ENCODE measurements at regions not wholly inside any gene's neighbourhood (a gene's known extent, or its start where the extent isn't known, plus 50 kb on each side); places are given as distances from the start of the nearest gene placed in this dataset.
"Not testable (repeated sequence)": the region's sequence is repeated elsewhere in the genome, so short reads cannot be mapped to it uniquely, and the experiment has no call there.

GRCh38 chr4:147160908-147161513, 215.3 kb upstream of the TTC29 start:
- 32 to 35% methylated on average over 3 of the region's 3 CpGs for WGBS, 2 donors

GRCh38 chr4:147163311-147163710, 217.6 kb upstream of the TTC29 start:
- Histone ChIP-seq H3K9me3 (no peaks in the 10 kb centered on the region), H3K36me3 (no peaks in the 10 kb centered on the region), H3K4me3 (no peak overlapping the region), H3K27ac (no peak overlapping the region), H3K4me1 (no peaks in the 10 kb centered on the region), H3K27me3 (no peaks in the 10 kb centered on the region)
- FAIRE-seq (no peak), DNase-seq (no peak), ATAC-seq (no peak)
- TF ChIP-seq CTCF (IDR thresholded peaks at IDR 0.05): no peak
- intact Hi-C loops (cut with DNase I): loop anchor here in 1 of 3 donors (10.0 kb wide), 1 partner anchor 421 kb away; no protein-coding TSS in a partner anchor

More at GRCh38 chr4:147160908-147161513, 215.3 kb upstream of the TTC29 start:
- FAIRE-seq (peak; percentile 67), DNase-seq (no peak), ATAC-seq (peak in 3 of 4 donors; percentile 79 to 85 (median 82))
- Histone ChIP-seq H3K4me1 (no peaks in the 10 kb centered on the region), H3K4me3 (no peak overlapping the region), H3K36me3 (no peaks in the 10 kb centered on the region), H3K27ac (no peak overlapping the region), H3K9me3 (no peaks in the 10 kb centered on the region), H3K27me3 (no peaks in the 10 kb centered on the region)
- peak; percentile 31 to 61 (median 38) for TF ChIP-seq CTCF (IDR thresholded peaks at IDR 0.05)
- intact Hi-C loops (cut with DNase I): loop anchor here in 1 of 3 donors (10.0 kb wide), 1 partner anchor 424 kb away; no protein-coding TSS in a partner anchor

- H3K9me3 ChIP-seq, H3K27me3 ChIP-seq, H3K27ac ChIP-seq, ATAC-seq, DNase-seq, H3K4me3 ChIP-seq, H3K4me1 ChIP-seq, H3K36me3 ChIP-seq: not testable (repeated sequence)
- intact Hi-C loops (cut with DNase I): loop anchor here in 1 of 3 donors (10.0 kb wide), 1 partner anchor 417 kb away; no protein-coding TSS in a partner anchor
- FAIRE-seq: peak; percentile 29
Observed at GRCh38 chr4:147168200-147168599, 222.5 kb upstream of the TTC29 start.

GRCh38 chr4:147173322-147173721, 227.7 kb upstream of the TTC29 start:
- Histone ChIP-seq H3K27ac (no peak overlapping the region), H3K4me1 (no peaks in the 10 kb centered on the region), H3K4me3 (no peak overlapping the region), H3K36me3 (no peaks in the 10 kb centered on the region), H3K9me3 (no peaks in the 10 kb centered on the region), H3K27me3 (no peaks in the 10 kb centered on the region)
- WGBS, 2 donors: 85 to 88% methylated on average over 1 of the region's 1 CpG
- no peak for TF ChIP-seq CTCF (IDR thresholded peaks at IDR 0.05)
- no peak for ATAC-seq
- no peak for FAIRE-seq
- DNase-seq: no peak
- intact Hi-C loops (cut with DNase I): loop anchor here in 1 of 3 donors (10.0 kb wide), 1 partner anchor 411 kb away; no protein-coding TSS in a partner anchor

DNA sequence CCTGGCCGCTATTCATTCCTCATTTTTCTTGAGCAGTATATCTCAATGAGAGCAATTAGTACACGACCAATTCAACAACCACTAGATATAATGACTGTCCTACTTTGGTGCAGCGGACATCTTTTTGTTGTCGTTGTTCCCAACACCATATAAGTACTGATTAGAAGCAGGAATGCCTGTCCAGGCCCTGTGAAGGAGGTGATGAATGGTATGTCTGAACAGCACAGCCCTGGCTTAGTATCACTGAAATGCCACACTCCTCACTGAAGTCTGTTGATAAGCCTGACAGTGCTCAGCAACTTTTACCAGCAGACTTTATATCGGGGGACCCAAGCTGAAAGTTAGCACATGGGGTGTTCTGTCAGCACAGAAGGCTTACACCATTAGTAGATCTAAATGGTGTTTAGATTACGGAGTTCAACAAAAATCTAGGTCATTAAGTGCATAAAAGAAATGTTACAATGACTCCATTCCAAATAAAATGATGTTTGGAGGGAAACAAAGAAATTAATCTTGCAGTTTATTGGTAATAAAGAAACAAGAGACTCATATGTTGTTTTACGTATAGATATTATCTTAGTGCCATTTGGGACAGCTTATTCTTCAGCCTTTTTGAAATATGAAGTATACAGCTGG, 228.3 kb upstream of the TTC29 start:
- intact Hi-C loops (cut with DNase I): loop anchor here in 1 of 3 donors (10.0 kb wide), 1 partner anchor 411 kb away; no protein-coding TSS in a partner anchor
- Histone ChIP-seq H3K36me3 (no peaks in the 10 kb centered on the region), H3K4me1 (no peaks in the 10 kb centered on the region), H3K9me3 (no peaks in the 10 kb centered on the region), H3K4me3 (no peak overlapping the region), H3K27ac (no peak overlapping the region), H3K27me3 (no peaks in the 10 kb centered on the region)
- 55 to 60% methylated on average over 7 of the region's 7 CpGs for WGBS, 2 donors
- FAIRE-seq (no peak), ATAC-seq (no peak), DNase-seq (no peak)
- no peak for TF ChIP-seq CTCF (IDR thresholded peaks at IDR 0.05)

Measured in pancreas (tissue), 10 donors.